ENCODE measurements at regions not wholly inside any gene's neighbourhood (a gene's known extent, or its start where the extent isn't known, plus 50 kb on each side); places are given as distances from the start of the nearest gene placed in this dataset.

GRCh38 chr5:122718611-122719010 is 56.3 kb upstream of the SNX2 start:
- no peak for TF ChIP-seq CTCF (IDR thresholded peaks at IDR 0.05; ENCODE audit: low read length)
- no peak for TF ChIP-seq EZH2 (optimal IDR thresholded peaks at IDR 0.05; ENCODE audit: low read depth, low read length)

All from MM.1S (cell line).